CD4-positive, alpha-beta T cell treated with Interleukin-10 for 1 hour (primary cell): ENCODE measurements at regions not wholly inside any gene's neighbourhood (a gene's known extent, or its start where the extent isn't known, plus 50 kb on each side); places are given as distances from the start of the nearest gene placed in this dataset.
"Not testable (repeated sequence)": the region's sequence is repeated elsewhere in the genome, so short reads cannot be mapped to it uniquely, and the experiment has no call there.

Source experiments
- DNase-seq: peaks from one replicate; pipeline ENCODE4 v3.0.0-alpha.2; 2020

DNA sequence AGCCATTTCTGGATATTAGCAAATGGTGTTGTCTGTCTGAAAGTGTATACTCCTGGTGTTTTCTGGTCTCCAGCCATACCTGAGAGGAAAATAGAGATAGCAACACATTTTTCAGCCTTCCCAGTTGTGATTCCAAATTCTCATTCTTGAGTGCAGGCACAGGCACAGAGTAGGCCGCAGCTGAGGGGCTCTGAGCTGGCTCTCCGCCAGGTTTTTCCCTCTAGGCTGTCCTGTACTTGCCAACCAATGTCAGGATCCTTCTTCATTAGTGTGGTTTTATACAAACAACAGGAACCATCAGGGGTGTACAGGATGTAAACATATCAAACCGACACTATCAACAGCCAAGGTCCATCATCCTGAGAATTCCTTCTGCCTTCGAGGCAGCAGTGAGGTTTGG, 1733.6 kb upstream of the CELF4 start:
- DNase-seq, result no peak

DNA sequence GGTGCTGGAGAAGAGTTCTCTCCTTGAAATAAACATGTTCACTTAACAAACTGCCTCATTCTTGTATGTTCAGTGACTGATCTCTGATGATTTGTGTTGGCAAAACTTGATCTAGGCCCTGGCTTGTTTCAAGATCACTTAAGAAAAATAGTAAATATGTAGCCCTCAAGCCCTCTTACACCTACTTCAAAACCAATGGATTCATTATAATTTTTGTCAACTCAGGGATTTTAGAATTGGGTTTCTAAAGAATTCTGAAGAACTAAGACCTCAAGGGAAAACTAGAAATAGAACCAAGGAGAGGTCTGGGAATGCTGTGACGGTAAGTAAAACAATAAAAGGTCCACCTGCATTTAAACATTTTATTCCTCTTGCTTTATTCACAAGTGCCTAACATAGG, 1731.6 kb upstream of the CELF4 start:
- no peak for DNase-seq

- no peak for DNase-seq
Measured at GRCh38 chr18:39296293-39296888, 1730.8 kb upstream of the CELF4 start.

- DNase-seq, result no peak
Measured at GRCh38 chr18:39276764-39277163, 1711.2 kb upstream of the CELF4 start.

- DNase-seq, result no peak
Measured at GRCh38 chr18:39274535-39274934, 1708.9 kb upstream of the CELF4 start.

DNA sequence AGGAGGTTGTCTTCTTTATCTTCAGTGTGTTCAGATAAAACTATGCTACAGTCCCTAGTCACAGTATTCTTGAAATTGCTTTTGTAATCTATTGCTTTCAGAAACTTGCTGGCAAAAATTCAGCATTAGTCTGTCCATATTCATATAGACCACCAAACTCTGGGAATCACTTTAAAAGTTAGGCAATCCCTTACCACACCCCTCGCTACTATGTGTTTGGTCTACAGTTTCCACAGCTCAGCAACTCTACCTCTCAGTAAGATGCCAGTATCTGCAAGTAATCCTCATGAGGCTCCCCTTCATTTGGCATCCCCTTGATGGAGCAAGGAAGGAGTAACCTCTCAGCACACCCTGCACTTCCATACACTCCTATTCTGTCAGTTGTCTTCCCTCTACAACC, 1706.6 kb upstream of the CELF4 start:
- DNase-seq, result no peak

DNA sequence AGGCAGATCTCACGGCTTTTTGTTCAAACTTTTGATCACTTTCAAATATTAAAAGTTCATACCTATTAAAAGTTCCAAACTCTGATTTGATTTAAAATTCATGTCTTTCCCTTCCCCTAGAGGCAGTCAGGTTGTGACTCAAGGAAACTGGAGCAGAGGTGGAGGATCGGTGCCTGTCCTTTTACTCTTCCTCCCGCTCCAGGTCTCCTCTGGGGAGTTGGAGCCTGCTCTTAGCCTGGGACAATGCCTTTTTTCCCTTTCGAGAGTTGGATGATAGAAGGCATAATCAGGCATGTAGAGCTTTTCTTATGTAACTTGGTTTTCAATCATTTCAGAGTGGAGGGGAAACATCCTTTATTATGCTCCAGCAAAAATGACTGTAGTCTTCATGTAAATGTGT, 1706.1 kb upstream of the CELF4 start:
- DNase-seq, result no peak

GRCh38 chr18:39260565-39260964, 1695.0 kb upstream of the CELF4 start:
- DNase-seq, result no peak

DNA sequence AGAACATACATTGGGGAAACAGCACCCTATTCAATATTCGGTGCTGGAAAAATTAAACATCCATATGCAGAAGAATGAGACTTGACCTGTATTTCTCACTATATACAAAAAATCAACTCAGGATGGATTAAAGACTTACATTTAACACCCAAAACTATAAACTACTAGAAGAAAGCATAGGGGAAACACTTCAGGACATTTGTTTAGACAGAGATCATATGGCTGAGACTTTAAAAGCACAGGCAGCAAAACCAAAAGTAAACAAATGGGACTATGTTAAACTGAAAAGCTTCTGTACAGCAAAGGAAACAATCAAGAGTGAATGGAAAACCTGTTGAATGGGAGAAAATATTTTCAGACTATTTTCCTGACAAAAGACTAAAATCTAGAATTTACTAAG, 1694.1 kb upstream of the CELF4 start:
- DNase-seq, result no peak

DNA sequence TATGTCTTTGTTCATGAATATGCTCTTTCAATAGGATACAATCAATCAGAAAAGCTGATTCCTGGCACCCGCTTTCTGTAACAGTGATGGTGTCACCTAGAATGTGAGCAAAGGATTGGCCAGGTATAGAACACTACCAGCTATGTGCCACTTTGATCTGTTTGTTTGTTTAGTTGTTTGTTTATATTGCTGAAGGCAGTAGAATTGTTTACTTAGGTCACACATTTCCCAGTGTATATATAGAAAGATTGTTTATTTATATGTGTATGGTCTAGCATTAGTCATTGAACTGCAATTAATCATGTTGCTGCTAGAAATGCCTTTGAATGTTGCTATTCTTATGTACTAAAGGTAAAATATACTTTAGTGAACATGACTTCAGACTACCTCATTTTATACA, 1678.6 kb upstream of the CELF4 start:
- no peak for DNase-seq

GRCh38 chr18:39241534-39241933, 1675.9 kb upstream of the CELF4 start:
- DNase-seq, result no peak

DNA sequence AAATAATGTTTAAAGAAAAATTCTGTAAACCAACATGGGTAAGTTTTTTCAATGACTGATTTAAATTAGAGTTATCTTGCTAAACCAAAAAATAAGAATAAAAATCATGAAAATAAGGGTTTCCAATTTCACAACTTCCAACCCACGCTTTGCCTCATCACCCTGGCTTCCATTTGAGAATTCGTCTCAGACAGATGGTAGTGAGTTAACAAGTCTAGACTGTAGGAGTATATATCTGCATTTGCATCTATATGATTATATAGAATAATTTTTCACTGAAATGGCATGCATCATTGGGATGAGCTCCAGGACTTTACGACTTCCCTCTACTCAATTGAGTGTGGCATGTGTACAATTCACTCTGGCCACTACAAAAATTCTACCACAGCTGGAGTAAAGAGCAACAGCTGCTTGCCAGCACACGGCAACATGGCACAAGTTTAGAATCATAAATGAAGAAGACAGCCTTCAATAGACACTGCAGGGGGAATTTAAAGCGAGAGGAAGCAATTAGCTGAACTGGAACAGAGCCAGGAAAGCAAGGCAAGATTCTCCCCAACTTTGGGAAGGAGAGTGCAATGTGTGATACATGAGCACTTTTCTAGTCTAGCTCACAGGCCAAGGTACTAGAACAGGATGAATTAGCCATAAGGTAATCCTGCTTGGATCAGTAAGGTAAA, 1673.5 kb upstream of the CELF4 start:
- no peak for DNase-seq

DNA sequence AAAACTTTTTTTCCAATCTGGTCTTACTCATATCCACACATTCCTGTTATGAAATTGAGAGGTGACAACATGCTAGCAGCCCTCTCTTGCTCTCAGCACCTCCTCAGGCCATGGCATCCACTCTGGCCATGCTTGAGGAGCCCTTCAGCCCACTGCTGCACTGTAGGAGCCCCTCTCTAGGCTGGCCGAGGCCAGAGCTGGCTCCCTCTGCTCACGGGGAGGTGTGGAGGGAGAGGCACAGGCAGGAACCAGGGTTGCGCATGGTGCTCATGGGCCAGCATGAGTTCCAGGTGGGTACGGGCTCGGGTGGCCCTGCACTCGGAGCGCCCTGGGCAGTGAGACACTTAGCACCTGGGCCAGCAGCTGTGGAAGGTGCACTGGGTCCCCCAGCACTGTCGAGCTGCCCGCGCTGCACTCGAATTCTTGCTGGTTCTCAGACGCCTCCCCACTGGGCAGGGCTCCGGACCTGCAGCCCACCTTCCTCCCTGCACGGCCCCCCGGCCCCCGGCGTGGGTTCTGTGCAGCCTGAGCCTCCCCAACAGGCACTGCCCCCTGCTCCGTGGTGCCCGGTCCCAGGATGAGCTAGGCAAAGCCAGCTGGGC, 1669.6 kb upstream of the CELF4 start:
- DNase-seq, result no peak

- no peak for DNase-seq
Measured at GRCh38 chr18:39232937-39233336, 1667.3 kb upstream of the CELF4 start.

- DNase-seq, result no peak
Measured at GRCh38 chr18:39232490-39232889, 1666.9 kb upstream of the CELF4 start.

GRCh38 chr18:39230086-39230803, 1664.6 kb upstream of the CELF4 start:
- DNase-seq, result no peak

GRCh38 chr18:39227769-39228168, 1662.2 kb upstream of the CELF4 start:
- not testable (repeated sequence) for DNase-seq

- no peak for DNase-seq
Measured at GRCh38 chr18:39225373-39225772, 1659.8 kb upstream of the CELF4 start.

- DNase-seq, result no peak
Measured at GRCh38 chr18:39223283-39223682, 1657.7 kb upstream of the CELF4 start.

DNA sequence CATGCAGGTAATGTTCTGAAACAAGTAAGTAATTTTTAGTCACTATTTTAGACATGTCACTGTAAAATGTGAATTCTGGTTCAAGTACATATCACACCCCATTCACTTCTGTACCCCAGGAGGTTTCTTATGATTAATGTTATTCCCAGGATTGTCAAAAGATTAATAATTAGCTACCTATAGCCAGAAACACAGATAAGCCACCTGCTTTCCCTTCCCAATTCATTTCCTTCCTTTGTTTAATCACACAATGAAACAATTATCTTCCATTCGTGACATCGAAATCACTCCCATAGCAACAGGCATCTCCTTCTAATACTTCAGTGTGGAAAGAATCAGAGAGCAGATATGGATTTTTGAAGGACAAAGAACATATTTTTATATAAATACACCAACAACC, 1650.3 kb upstream of the CELF4 start:
- DNase-seq, result no peak

DNA sequence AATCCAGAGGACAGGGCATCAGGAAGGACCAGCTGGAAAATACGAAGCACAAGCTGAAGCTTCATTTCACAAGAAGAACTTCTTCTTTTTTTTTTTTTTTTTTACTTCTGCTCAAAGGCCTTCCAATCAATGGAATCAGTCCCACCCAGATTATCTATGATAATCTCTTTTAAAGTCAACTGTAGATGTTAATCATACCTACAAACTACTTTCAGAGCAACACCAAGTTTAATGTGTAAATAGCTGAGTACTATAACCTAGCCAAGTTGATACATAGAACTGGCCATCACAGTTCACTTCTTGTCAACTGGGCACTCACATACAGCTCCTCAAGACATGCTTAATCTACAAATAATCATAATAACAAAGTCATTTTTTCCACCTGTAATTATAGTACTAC, 1645.9 kb upstream of the CELF4 start:
- DNase-seq, result no peak

GRCh38 chr18:39209173-39209572, 1643.6 kb upstream of the CELF4 start:
- DNase-seq, result no peak

GRCh38 chr18:39208729-39209128, 1643.1 kb upstream of the CELF4 start:
- no peak for DNase-seq

GRCh38 chr18:39208190-39208589, 1642.6 kb upstream of the CELF4 start:
- no peak for DNase-seq
